ENCODE measurements at regions not wholly inside any gene's neighbourhood (a gene's known extent, or its start where the extent isn't known, plus 50 kb on each side); places are given as distances from the start of the nearest gene placed in this dataset.

GRCh38 chr15:97077975-97078374, 747.5 kb downstream of the NR2F2 start:
- DNase-seq (ENCODE audit: low read depth in 1 of 2, low spot score in 1 of 2): no peak

GRCh38 chr15:97078591-97078990, 748.1 kb downstream of the NR2F2 start:
- DNase-seq (ENCODE audit: low read depth in 1 of 2, low spot score in 1 of 2): no peak

DNA sequence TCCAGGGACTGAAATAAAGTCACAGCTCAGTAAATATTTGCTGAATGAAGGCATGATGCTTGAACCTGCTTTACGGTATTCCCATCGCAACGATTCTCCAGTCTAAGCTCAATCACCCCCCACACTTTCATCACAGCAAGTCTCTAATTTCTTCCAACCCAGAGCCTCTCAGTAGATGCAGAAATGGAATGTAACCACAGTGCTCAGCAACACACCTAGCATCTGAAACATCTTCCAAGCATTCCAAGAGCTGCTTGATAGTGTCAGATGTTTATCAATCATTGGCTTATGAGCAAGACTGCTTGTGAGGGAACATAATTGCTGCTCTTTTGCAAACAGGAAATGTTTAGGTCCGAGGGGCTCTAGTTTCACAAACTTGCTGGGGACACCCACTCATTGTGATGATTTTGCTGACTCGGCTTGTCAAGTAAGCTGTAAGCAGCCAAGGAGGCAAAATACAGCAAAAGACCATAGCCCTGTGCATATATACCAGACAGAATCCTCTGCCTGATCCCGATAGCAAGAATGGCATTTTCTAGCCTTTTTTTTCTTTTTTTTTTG, 751.2 kb downstream of the NR2F2 start:
- DNase-seq (ENCODE audit: low read depth in 1 of 2, low spot score in 1 of 2): no peak

- no peak for DNase-seq (ENCODE audit: low read depth in 1 of 2, low spot score in 1 of 2)
These were observed 752.3 kb downstream of the NR2F2 start for GRCh38 chr15:97082830-97083229.

GRCh38 chr15:97084650-97085049, 754.1 kb downstream of the NR2F2 start:
- no peak for DNase-seq (ENCODE audit: low read depth in 1 of 2, low spot score in 1 of 2)

DNA sequence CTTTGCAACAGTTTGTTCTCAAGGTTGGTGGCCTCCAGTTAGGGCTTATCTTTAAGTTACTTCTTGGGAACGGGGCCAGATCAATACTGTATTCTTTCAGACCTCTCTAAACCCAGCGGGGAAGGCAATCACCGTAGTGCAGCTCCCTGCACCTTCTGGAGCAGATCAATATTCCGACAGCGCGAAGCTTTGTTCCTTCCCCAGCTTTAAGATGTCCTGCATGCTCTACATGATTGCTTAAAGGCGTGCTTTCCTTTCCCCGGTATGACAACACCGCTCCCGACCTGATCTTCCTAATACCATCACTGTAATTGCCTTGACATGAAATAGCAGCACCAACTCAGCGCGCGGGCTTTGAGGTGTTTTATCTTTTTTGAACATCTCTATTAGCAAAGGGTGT, 755.2 kb downstream of the NR2F2 start:
- DNase-seq (ENCODE audit: low read depth in 1 of 2, low spot score in 1 of 2): no peak

GRCh38 chr15:97087006-97087741, 756.7 kb downstream of the NR2F2 start:
- no peak for DNase-seq (ENCODE audit: low read depth in 1 of 2, low spot score in 1 of 2)

- DNase-seq (ENCODE audit: low read depth in 1 of 2, low spot score in 1 of 2): no peak
These were observed 760.6 kb downstream of the NR2F2 start for GRCh38 chr15:97091093-97091492.

- DNase-seq (ENCODE audit: low read depth in 1 of 2, low spot score in 1 of 2): no peak
These were observed 762.2 kb downstream of the NR2F2 start for GRCh38 chr15:97092656-97093055.

GRCh38 chr15:97096303-97096835, 765.9 kb downstream of the NR2F2 start:
- DNase-seq (ENCODE audit: low read depth in 1 of 2, low spot score in 1 of 2): no peak

DNA sequence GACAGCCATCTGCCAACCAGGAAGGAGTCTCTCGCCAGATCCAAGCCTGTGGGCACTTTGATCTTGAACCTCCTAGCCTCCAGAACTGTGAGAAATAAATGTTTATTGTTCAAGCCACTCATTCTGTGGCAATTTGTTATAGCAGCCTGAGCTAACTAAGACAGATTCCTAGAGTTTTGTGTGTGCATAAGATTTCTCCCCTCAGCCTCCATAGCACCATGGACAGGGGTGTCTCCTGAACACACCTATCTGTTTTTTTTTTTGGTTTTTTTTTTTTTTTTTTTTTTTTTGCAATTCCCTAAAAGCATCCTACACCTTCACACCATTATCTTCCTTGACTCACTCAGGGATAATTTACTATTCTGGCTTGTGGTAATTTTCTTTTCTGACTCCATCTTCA, 768.5 kb downstream of the NR2F2 start:
- no peak for DNase-seq (ENCODE audit: low read depth in 1 of 2, low spot score in 1 of 2)

DNA sequence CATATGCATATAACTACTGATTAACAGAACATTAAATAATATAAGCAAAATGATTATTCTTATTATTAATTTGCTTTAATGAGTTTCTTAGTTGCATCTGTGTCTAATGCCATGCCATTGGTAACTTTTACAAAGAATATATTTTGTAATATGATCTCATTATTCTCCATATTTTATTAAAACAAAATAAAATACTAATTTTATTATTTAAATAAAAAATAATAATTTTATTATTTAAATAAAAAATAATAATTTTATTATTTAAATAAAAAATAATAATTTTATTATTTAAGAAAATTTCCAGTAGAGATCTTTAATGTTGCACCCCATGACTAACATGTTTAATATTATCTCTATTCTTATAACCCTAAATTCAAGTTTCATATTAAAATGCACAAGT, 771.1 kb downstream of the NR2F2 start:
- DNase-seq (ENCODE audit: low read depth in 1 of 2, low spot score in 1 of 2): no peak

DNA sequence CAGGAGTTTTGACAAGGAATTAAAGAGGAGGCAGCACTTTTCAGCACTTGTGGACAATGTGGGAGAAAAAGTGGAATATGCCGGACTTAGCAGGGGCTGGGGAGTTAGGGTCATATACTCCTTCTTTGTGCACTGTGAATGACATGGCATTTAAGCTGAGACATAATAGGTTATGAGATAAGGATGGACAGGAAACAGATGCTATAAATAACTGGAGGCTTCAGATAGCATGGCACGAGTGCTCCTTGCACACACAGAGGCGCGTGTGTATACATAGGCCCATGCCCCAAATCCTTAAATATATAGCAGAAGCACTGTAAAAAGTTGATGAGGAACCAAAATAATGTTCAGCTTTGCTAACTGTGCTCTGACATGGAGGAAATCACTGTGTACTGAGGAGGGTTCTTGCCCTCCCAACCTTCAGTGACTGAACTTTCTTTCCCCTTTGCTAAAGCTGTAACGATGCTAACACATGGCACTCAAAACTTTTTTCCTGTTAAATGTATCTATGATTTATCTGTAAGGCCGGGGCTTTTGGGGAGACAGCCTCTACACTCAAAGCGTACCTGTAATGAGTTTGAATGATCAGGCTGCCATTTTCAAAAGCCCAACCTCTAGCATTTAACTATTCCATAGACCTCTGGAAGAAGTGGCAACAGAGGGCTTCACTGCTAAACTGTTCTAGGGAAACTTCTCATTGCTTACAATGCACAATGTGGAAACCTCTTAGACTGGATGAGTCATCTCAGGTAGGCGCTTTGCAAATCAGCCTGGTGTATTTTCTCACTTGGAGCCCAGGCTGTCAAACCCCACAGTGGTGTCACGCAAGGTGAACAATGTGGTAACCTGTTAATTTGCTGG, 784.6 kb downstream of the NR2F2 start:
- no peak for DNase-seq (ENCODE audit: low read depth in 1 of 2, low spot score in 1 of 2)

DNA sequence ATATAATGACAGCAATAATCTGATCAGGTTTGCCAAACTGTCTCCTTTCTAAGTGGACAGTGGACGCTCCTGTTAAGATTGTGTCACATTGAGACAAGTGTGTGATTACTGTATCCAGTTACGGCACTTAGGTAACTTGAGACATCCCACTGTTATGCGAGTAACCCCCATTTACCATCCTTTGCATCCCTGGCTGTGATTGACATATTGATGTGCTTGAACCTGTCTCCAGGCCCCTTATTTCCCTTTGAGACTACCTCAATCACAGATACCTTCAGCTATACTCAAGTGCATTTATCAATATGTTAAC, 785.2 kb downstream of the NR2F2 start:
- no peak for DNase-seq (ENCODE audit: low read depth in 1 of 2, low spot score in 1 of 2)

GRCh38 chr15:97124790-97125189, 794.3 kb downstream of the NR2F2 start:
- DNase-seq (ENCODE audit: low read depth in 1 of 2, low spot score in 1 of 2): no peak

DNA sequence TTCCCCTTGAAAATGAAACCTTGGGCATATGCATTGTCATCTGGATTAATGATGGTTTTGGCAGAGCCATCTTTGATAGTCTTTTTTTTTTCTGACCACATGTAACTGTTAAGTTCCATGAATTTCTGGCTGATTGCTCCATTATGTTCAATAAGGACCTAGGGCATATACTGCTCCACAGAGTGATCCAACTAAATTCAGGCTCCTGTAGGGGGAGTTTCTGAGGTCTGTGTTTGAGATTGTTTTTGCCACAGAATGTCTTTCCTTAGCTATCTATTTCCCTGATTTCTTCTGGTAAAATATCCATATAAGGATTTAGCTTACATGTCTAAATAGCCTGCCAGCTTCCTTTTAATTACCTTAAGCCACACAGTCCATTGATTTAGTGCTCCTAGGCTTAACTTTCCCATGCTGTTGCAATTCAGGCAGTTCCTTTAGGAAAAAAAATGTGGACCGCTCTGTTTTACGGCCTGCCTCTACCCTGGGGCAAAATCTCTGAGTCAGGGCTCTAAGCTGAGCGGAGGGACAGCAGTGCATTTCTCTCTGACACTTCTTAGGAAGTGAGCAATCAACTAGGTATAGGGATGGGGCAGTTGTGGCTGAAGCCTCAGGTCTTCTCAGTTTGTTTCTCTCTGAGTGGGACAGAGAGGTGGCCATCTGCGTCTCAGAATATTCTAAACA, 796.2 kb downstream of the NR2F2 start:
- DNase-seq (ENCODE audit: low read depth in 1 of 2, low spot score in 1 of 2): no peak

- DNase-seq (ENCODE audit: low read depth in 1 of 2, low spot score in 1 of 2): no peak
These were observed 799.2 kb downstream of the NR2F2 start for GRCh38 chr15:97129674-97130073.

DNA sequence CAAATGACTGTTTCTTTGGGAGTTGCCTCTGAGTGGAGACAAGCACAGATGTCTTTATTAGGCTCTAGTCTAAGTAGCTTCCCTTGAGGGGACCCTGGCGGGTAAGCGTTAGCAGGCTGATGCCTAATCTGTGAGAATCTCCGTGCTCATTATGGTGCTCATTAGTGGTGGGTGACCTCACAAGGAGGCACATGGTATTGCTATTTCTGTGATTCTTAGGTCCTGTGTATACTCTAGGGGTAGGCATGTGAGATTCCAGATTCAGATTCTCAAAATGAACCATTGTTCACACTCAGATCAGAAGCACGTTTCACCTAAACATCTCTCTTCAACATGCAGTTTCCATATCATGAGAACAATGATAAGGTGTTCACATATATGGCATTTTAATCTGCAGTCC, 809.7 kb downstream of the NR2F2 start:
- DNase-seq (ENCODE audit: low read depth in 1 of 2, low spot score in 1 of 2): no peak

- no peak for DNase-seq (ENCODE audit: low read depth in 1 of 2, low spot score in 1 of 2)
These were observed 810.9 kb downstream of the NR2F2 start for GRCh38 chr15:97141360-97141759.

GRCh38 chr15:97141871-97142270, 811.4 kb downstream of the NR2F2 start:
- DNase-seq (ENCODE audit: low read depth in 1 of 2, low spot score in 1 of 2): no peak

DNA sequence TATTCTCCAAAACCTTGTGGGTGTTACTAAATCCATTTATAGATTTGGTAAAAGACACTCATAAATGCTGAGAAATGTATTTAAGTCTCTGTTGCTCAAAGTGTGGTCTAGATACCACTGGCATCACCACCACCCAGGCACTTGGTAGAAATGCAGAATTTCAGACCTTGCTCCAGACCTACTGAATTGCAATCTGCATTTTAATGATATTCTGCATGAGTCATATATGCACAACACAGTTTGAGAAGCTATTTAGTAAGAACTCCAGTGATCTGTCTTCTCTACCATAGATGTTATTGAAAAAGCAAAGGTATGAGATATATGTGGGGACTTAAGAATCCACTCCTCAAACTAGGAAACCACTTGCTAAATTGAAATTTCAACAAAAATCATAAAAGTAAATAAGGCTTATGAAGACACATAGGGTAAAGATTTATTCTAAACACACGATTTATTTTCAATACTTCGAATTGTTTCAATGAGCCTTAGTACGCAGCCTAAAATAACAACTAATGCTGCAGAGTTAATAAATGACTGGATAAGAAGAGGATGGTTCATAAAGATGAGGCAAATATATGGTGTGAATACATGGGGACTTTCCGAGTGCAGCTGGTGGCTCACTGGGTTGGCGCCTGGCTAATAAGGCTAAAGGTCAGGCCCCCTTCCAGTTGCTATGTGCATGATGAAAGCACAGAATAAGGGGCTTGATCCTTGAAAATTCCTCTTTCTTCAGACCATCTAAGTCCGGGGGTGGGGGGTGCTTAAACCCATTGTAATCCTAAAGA, 813.3 kb downstream of the NR2F2 start:
- no peak for DNase-seq (ENCODE audit: low read depth in 1 of 2, low spot score in 1 of 2)

All from activated CD4-positive, alpha-beta T cell treated with anti-CD3 and anti-CD28 coated beads, Interleukin-2, amount 50 U/mL, for 24 hours (primary cell).